ENCODE measurements at regions not wholly inside any gene's neighbourhood (a gene's known extent, or its start where the extent isn't known, plus 50 kb on each side); places are given as distances from the start of the nearest gene placed in this dataset.
"Not testable (repeated sequence)": the region's sequence is repeated elsewhere in the genome, so short reads cannot be mapped to it uniquely, and the experiment has no call there.

DNA sequence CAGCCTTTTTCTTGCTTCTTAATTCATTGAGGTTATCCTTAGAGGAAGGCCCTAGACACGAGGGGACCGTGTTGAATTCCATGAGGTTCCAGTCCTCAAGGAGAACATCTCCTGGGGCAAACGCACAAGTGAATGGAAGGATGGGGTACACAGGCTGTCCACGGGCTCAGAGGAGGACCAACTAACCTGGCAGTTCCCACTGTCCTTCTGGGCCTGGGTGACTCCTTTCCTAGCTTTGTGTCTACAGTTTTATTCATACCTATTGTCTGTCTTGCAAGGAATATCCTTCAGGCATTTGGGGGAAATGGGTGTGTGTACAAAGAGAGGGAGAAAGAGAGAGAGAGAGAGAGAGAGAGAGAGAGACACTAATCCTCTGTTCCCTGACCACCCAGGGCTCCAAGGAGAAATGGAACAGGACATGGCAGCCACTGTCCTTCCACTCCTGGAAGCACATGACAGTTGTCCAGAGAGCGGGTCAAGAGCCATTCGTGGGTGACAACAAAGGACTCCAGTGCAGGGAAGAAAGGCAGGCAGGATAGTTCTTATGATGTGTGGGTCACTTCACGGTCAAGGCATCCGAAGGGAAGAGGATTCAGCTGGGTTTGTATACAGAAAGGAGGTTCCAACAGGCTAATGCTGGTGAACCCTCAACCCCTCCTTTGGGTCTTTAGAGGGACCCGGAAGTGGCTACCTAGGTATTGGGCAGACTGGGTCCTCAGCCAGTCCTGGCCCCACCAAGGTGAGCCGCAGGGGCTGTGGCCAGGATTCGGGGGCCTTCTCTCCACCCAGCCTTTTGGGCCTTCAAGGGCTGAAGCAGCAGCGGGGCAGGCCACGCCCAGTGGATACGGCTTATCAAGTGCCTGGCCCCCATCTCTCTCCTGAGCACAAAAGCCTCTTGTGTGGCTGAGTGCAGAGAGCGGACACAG lies 150.6 kb downstream of the MYCN start:
- H2BK20ac ChIP-seq (ENCODE audit: low read depth, low read length, poor library complexity, severe bottlenecking) = no peak overlapping the region
- no peak overlapping the region for H3K4me3 Mint-ChIP-seq
- H3K27me3 Mint-ChIP-seq (ENCODE audit: low read depth) = no peaks in the 10 kb centered on the region; the same call in none of the 2 replicates
- H3K9me3 Mint-ChIP-seq = no peaks in the 10 kb centered on the region
- no peaks in the 10 kb centered on the region for H3K79me2 ChIP-seq (ENCODE audit: insufficient read depth, low read length)
- TF ChIP-seq, protein P1, sequence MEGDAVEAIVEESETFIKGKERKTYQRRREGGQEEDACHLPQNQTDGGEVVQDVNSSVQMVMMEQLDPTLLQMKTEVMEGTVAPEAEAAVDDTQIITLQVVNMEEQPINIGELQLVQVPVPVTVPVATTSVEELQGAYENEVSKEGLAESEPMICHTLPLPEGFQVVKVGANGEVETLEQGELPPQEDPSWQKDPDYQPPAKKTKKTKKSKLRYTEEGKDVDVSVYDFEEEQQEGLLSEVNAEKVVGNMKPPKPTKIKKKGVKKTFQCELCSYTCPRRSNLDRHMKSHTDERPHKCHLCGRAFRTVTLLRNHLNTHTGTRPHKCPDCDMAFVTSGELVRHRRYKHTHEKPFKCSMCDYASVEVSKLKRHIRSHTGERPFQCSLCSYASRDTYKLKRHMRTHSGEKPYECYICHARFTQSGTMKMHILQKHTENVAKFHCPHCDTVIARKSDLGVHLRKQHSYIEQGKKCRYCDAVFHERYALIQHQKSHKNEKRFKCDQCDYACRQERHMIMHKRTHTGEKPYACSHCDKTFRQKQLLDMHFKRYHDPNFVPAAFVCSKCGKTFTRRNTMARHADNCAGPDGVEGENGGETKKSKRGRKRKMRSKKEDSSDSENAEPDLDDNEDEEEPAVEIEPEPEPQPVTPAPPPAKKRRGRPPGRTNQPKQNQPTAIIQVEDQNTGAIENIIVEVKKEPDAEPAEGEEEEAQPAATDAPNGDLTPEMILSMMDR (conservative IDR thresholded peaks at IDR 0.05) = no peak
- H3K27ac Mint-ChIP-seq = peak overlapping the region in 2 of 3 experiments; percentile 1 to 85; a peak in 2 of 7 replicates
- H3K27ac ChIP-seq (ENCODE audit: insufficient read length, low read depth, low read length) = no peak overlapping the region
- no peak overlapping the region for H4K91ac ChIP-seq (ENCODE audit: insufficient read length, low read depth, low read length)
- H3K23ac ChIP-seq (ENCODE audit: insufficient read length, low read depth, low read length) = no peak overlapping the region
- no peak overlapping the region for H2BK15ac ChIP-seq (ENCODE audit: low read depth, low read length)
- no peak overlapping the region for H3K14ac ChIP-seq (ENCODE audit: insufficient read depth, low read length)
- no peaks in the 10 kb centered on the region for H3K23me2 ChIP-seq (ENCODE audit: insufficient read length, low read depth, low read length, poor library complexity, severe bottlenecking)
- no peak overlapping the region for H4K5ac ChIP-seq (ENCODE audit: insufficient read length, low read depth, low read length)
- no peak overlapping the region for H2BK5ac ChIP-seq (ENCODE audit: insufficient read length, low read length)
- H3K27me3 ChIP-seq (ENCODE audit: insufficient read depth, low read length) = no peaks in the 10 kb centered on the region
- no peaks in the 10 kb centered on the region for H3K9me3 ChIP-seq (ENCODE audit: control insufficient read depth, low read depth, low read length)
- no peak overlapping the region for H3K4ac ChIP-seq (ENCODE audit: low read depth, low read length)
- H2BK120ac ChIP-seq (ENCODE audit: low read depth, low read length, poor library complexity, severe bottlenecking) = no peak overlapping the region
- WGBS (ENCODE audit: extremely low coverage, insufficient read length, low lambda C conversion rate) = no CpG with 5 or more reads among the region's 15 CpGs
- no peaks in the 10 kb centered on the region for H4K20me1 ChIP-seq (ENCODE audit: control insufficient read depth, insufficient read depth, insufficient read length)
- H3K56ac ChIP-seq (ENCODE audit: insufficient read length, low read depth, low read length) = no peak overlapping the region
- H3K4me1 ChIP-seq (ENCODE audit: insufficient read depth, low read length) = no peaks in the 10 kb centered on the region; the same call in 1 of the 2 replicates
- H4K8ac ChIP-seq (replicated peaks; ENCODE audit: insufficient read length, low read depth, low read length) = no peak overlapping the region
- no peak overlapping the region for H2BK12ac ChIP-seq (ENCODE audit: insufficient read length, low read depth, low read length)
- H3K18ac ChIP-seq (ENCODE audit: insufficient read length, low read depth, low read length) = no peak overlapping the region
- no peak overlapping the region for H2AK5ac ChIP-seq (ENCODE audit: insufficient read length, low read length)
- no peak overlapping the region for H3K4me2 ChIP-seq (ENCODE audit: insufficient read depth, insufficient read length, low read length)
- no peak overlapping the region for H3T11ph ChIP-seq (ENCODE audit: low read length)
- DNase-seq = no peak
- no peak overlapping the region for H3K9ac ChIP-seq (ENCODE audit: extremely low read depth, insufficient read length, low read length)
- H3K4me1 Mint-ChIP-seq = peaks cover 8 to 16% of the 10 kb centered on the region in 2 experiments
- no peak overlapping the region for H2AFZ ChIP-seq (ENCODE audit: low read length)
- H3K79me1 ChIP-seq (ENCODE audit: insufficient read depth, low read depth, low read length, poor library complexity, severe bottlenecking) = no peaks in the 10 kb centered on the region
- no peaks in the 10 kb centered on the region; a peak in 2 of 7 replicates for H3K36me3 Mint-ChIP-seq (ENCODE audit: insufficient read depth in 1 of 3, low read depth in 3 of 3)

DNA sequence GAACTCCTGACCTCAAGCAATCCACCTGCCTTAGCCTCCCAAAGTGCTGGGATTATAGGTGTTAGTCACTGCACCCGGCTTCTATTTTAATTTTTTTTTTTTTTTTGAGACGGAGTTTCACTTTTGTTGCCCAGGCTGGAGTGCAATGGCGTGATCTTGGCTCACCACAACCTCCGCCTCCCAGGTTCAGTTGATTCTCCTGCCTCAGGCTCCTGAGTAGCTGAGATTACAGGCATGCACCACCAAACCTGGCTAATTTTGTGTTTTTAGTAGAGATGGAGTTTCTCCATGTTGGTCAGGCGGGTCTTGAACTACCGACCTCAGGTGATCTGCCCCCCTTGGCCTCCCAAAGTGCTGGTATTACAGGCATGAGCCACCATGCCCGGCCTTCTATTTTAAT lies 149.1 kb downstream of the MYCN start:
- not testable (repeated sequence) for H3K4ac ChIP-seq (ENCODE audit: low read depth, low read length); H4K20me1 ChIP-seq (ENCODE audit: control insufficient read depth, insufficient read depth, insufficient read length); H3K4me1 ChIP-seq (ENCODE audit: insufficient read depth, low read length); H3K9me3 Mint-ChIP-seq; H3K14ac ChIP-seq (ENCODE audit: insufficient read depth, low read length); H2BK5ac ChIP-seq (ENCODE audit: insufficient read length, low read length); H3K9me3 ChIP-seq (ENCODE audit: control insufficient read depth, low read depth, low read length); H4K5ac ChIP-seq (ENCODE audit: insufficient read length, low read depth, low read length); H2BK20ac ChIP-seq (ENCODE audit: low read depth, low read length, poor library complexity, severe bottlenecking); H3K4me2 ChIP-seq (ENCODE audit: insufficient read depth, insufficient read length, low read length); H3K18ac ChIP-seq (ENCODE audit: insufficient read length, low read depth, low read length); H3K56ac ChIP-seq (ENCODE audit: insufficient read length, low read depth, low read length); H3K27me3 Mint-ChIP-seq (ENCODE audit: low read depth); H3K27me3 ChIP-seq (ENCODE audit: insufficient read depth, low read length); H3T11ph ChIP-seq (ENCODE audit: low read length); H2AFZ ChIP-seq (ENCODE audit: low read length); H4K8ac ChIP-seq (replicated peaks; ENCODE audit: insufficient read length, low read depth, low read length); H3K36me3 Mint-ChIP-seq (ENCODE audit: insufficient read depth in 1 of 3, low read depth in 3 of 3); H3K27ac ChIP-seq (ENCODE audit: insufficient read length, low read depth, low read length); DNase-seq; H3K79me1 ChIP-seq (ENCODE audit: insufficient read depth, low read depth, low read length, poor library complexity, severe bottlenecking); H3K27ac Mint-ChIP-seq; H2AK5ac ChIP-seq (ENCODE audit: insufficient read length, low read length); H3K9ac ChIP-seq (ENCODE audit: extremely low read depth, insufficient read length, low read length); H3K23ac ChIP-seq (ENCODE audit: insufficient read length, low read depth, low read length); H3K4me3 Mint-ChIP-seq; H4K91ac ChIP-seq (ENCODE audit: insufficient read length, low read depth, low read length); H3K23me2 ChIP-seq (ENCODE audit: insufficient read length, low read depth, low read length, poor library complexity, severe bottlenecking); H3K4me1 Mint-ChIP-seq; H3K79me2 ChIP-seq (ENCODE audit: insufficient read depth, low read length); H2BK15ac ChIP-seq (ENCODE audit: low read depth, low read length); H2BK120ac ChIP-seq (ENCODE audit: low read depth, low read length, poor library complexity, severe bottlenecking); H2BK12ac ChIP-seq (ENCODE audit: insufficient read length, low read depth, low read length)
- no CpG with 5 or more reads among the region's 7 CpGs for WGBS (ENCODE audit: extremely low coverage, insufficient read length, low lambda C conversion rate)

Measured in H9 (cell line).